DOHH2 (cell line): ENCODE measurements at regions not wholly inside any gene's neighbourhood (a gene's known extent, or its start where the extent isn't known, plus 50 kb on each side); places are given as distances from the start of the nearest gene placed in this dataset.
"Not testable (repeated sequence)": the region's sequence is repeated elsewhere in the genome, so short reads cannot be mapped to it uniquely, and the experiment has no call there.

Experiments
- H3F3A ChIP-seq: fragments of 200-600 bp; sonication (generic), shearing (Covaris generic); 2 replicates; pipeline ENCODE4 v1.6.0; 2016; ENCODE audit warnings: antibody characterized with exemption, mild to moderate bottlenecking; ENCODE audit not compliant: control insufficient read depth, insufficient read depth
- H3K27ac ChIP-seq: fragments of 200-600 bp; sonication (generic); 2 replicates; pipeline ENCODE4 v1.5.1; 2014; ENCODE audit warnings: low read depth, mild to moderate bottlenecking, low read length, moderate library complexity
- H3K27me3 ChIP-seq: fragments of 200-600 bp; sonication (generic); 2 replicates; pipeline ENCODE4 v1.6.1; 2014; ENCODE audit warnings: mild to moderate bottlenecking, low read length, mixed read lengths; ENCODE audit not compliant: control insufficient read depth
- H3K36me3 ChIP-seq: fragments of 200-600 bp; sonication (generic); 2 replicates; pipeline ENCODE4 v1.6.1; 2014; ENCODE audit warnings: mild to moderate bottlenecking, low read length, moderate library complexity, mixed read lengths; ENCODE audit not compliant: control insufficient read depth
- H3K4me1 ChIP-seq: fragments of 200-600 bp; sonication (generic); 2 replicates; pipeline ENCODE4 v1.6.1; 2014; ENCODE audit warnings: mild to moderate bottlenecking, low read length, mixed read lengths; ENCODE audit not compliant: control insufficient read depth
- H3K4me2 ChIP-seq: fragments of 200-600 bp; sonication (generic); 2 replicates; pipeline ENCODE4 v1.6.0; 2014; ENCODE audit warnings: mild to moderate bottlenecking, low read length, moderate library complexity
- H3K4me3 ChIP-seq: fragments of 200-600 bp; sonication (generic); 2 replicates; pipeline ENCODE4 v1.5.1; 2014; ENCODE audit warnings: mild to moderate bottlenecking, low read length, mixed read lengths
- H3K79me2 ChIP-seq: fragments of 200-600 bp; sonication (generic); 2 replicates; pipeline ENCODE4 v1.6.1; 2014; ENCODE audit warnings: mild to moderate bottlenecking, low read length, mixed read lengths; ENCODE audit not compliant: control insufficient read depth
- H3K9me2 ChIP-seq: fragments of 200-600 bp; sonication (generic); replicated peaks from 2 replicates; pipeline ENCODE4 v1.6.1; 2014; ENCODE audit warnings: mild to moderate bottlenecking, low read length, mixed read lengths; ENCODE audit not compliant: control insufficient read depth
- H3K9me3 ChIP-seq: fragments of 200-600 bp; sonication (generic); 2 replicates; pipeline ENCODE4 v1.6.1; 2014; ENCODE audit warnings: antibody characterized with exemption, low read length, mixed read lengths; ENCODE audit not compliant: control insufficient read depth, insufficient read depth
- H4K20me1 ChIP-seq: fragments of 200-600 bp; sonication (generic); 2 replicates; pipeline ENCODE4 v1.6.0; 2014; ENCODE audit warnings: low read depth, mild to moderate bottlenecking, antibody characterized with exemption, low read length, moderate library complexity; ENCODE audit not compliant: control insufficient read depth, insufficient read depth
- CTCF ChIP-seq: fragments of 200-600 bp; sonication (generic); IDR thresholded peaks from one replicate; pipeline ENCODE4 v1.5.1; 2014; ENCODE audit warnings: antibody characterized with exemption, mild to moderate bottlenecking, low read depth, low read length; ENCODE audit not compliant: poor library complexity, severe bottlenecking
- EZH2phosphoT487 ChIP-seq: fragments of 200-600 bp; sonication (generic); IDR thresholded peaks from 2 replicates; pipeline ENCODE4 v1.6.1; 2017; ENCODE audit warnings: borderline replicate concordance, mild to moderate bottlenecking, antibody characterized with exemption, low read length, moderate library complexity, mixed read lengths

- H3K9me3 ChIP-seq = no peaks in the 10 kb centered on the region
Measured at GRCh38 chr9:6105738-6106137, 90.3 kb upstream of the RANBP6 start.

GRCh38 chr9:6104406-6104805 lies 89.0 kb upstream of the RANBP6 start:
- not testable (repeated sequence) for H3K27ac ChIP-seq, H3K9me2 ChIP-seq, H3K9me3 ChIP-seq

More at GRCh38 chr9:6105738-6106137, 90.3 kb upstream of the RANBP6 start:
- Histone ChIP-seq H3K27ac (no peak overlapping the region), H3K4me2 (no peak overlapping the region), H3K79me2 (no peaks in the 10 kb centered on the region), H3K9me2 (no peaks in the 10 kb centered on the region), H3K4me1 (no peaks in the 10 kb centered on the region), H3F3A (no peaks in the 10 kb centered on the region), H3K27me3 (no peaks in the 10 kb centered on the region), H4K20me1 (no peaks in the 10 kb centered on the region), H3K36me3 (no peaks in the 10 kb centered on the region), H3K4me3 (no peak overlapping the region)
- TF ChIP-seq EZH2phosphoT487 = no peak
- no peak for TF ChIP-seq CTCF

GRCh38 chr9:6103911-6104310 lies 88.5 kb upstream of the RANBP6 start:
- H3K9me2 ChIP-seq, H3K4me2 ChIP-seq, H3K36me3 ChIP-seq, H3K9me3 ChIP-seq, H3K4me1 ChIP-seq, H3K27me3 ChIP-seq, H3F3A ChIP-seq, H3K79me2 ChIP-seq, H4K20me1 ChIP-seq, H3K27ac ChIP-seq, H3K4me3 ChIP-seq: not testable (repeated sequence)

More at GRCh38 chr9:6104406-6104805, 89.0 kb upstream of the RANBP6 start:
- H3K79me2 ChIP-seq, H3K4me2 ChIP-seq, H3K4me3 ChIP-seq, H3K4me1 ChIP-seq, H3K27me3 ChIP-seq, H3K36me3 ChIP-seq, H3F3A ChIP-seq, H4K20me1 ChIP-seq: not testable (repeated sequence)

- H3K9me2 ChIP-seq, H3K4me2 ChIP-seq, H3K36me3 ChIP-seq: not testable (repeated sequence)
Measured at GRCh38 chr9:6102336-6102987, 87.0 kb upstream of the RANBP6 start.

GRCh38 chr9:6101725-6102124 lies 86.3 kb upstream of the RANBP6 start:
- not testable (repeated sequence) for H3K36me3 ChIP-seq, H3K79me2 ChIP-seq, H3K9me2 ChIP-seq, H3F3A ChIP-seq, H3K27ac ChIP-seq, H3K9me3 ChIP-seq, H4K20me1 ChIP-seq, H3K4me3 ChIP-seq, H3K4me2 ChIP-seq, H3K4me1 ChIP-seq, H3K27me3 ChIP-seq

More at GRCh38 chr9:6102336-6102987, 87.0 kb upstream of the RANBP6 start:
- not testable (repeated sequence) for H3K9me3 ChIP-seq, H3K27ac ChIP-seq, H3F3A ChIP-seq, H3K79me2 ChIP-seq, H4K20me1 ChIP-seq, H3K27me3 ChIP-seq, H3K4me1 ChIP-seq, H3K4me3 ChIP-seq

- not testable (repeated sequence) for H3F3A ChIP-seq, H3K79me2 ChIP-seq, H3K27me3 ChIP-seq, H3K27ac ChIP-seq, H3K36me3 ChIP-seq, H4K20me1 ChIP-seq, H3K4me1 ChIP-seq, H3K9me3 ChIP-seq, H3K4me3 ChIP-seq, H3K9me2 ChIP-seq, H3K4me2 ChIP-seq
Measured at GRCh38 chr9:6099346-6099745, 83.9 kb upstream of the RANBP6 start.
